ENCODE measurements at regions not wholly inside any gene's neighbourhood (a gene's known extent, or its start where the extent isn't known, plus 50 kb on each side); places are given as distances from the start of the nearest gene placed in this dataset.

- TF ChIP-seq, protein P1, sequence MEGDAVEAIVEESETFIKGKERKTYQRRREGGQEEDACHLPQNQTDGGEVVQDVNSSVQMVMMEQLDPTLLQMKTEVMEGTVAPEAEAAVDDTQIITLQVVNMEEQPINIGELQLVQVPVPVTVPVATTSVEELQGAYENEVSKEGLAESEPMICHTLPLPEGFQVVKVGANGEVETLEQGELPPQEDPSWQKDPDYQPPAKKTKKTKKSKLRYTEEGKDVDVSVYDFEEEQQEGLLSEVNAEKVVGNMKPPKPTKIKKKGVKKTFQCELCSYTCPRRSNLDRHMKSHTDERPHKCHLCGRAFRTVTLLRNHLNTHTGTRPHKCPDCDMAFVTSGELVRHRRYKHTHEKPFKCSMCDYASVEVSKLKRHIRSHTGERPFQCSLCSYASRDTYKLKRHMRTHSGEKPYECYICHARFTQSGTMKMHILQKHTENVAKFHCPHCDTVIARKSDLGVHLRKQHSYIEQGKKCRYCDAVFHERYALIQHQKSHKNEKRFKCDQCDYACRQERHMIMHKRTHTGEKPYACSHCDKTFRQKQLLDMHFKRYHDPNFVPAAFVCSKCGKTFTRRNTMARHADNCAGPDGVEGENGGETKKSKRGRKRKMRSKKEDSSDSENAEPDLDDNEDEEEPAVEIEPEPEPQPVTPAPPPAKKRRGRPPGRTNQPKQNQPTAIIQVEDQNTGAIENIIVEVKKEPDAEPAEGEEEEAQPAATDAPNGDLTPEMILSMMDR (IDR thresholded peaks at IDR 0.05; ENCODE audit: insufficient read depth, low read length): no peak
- no peak for TF ChIP-seq GABPA (IDR thresholded peaks at IDR 0.05; ENCODE audit: low read depth)
- TF ChIP-seq, protein P2, sequence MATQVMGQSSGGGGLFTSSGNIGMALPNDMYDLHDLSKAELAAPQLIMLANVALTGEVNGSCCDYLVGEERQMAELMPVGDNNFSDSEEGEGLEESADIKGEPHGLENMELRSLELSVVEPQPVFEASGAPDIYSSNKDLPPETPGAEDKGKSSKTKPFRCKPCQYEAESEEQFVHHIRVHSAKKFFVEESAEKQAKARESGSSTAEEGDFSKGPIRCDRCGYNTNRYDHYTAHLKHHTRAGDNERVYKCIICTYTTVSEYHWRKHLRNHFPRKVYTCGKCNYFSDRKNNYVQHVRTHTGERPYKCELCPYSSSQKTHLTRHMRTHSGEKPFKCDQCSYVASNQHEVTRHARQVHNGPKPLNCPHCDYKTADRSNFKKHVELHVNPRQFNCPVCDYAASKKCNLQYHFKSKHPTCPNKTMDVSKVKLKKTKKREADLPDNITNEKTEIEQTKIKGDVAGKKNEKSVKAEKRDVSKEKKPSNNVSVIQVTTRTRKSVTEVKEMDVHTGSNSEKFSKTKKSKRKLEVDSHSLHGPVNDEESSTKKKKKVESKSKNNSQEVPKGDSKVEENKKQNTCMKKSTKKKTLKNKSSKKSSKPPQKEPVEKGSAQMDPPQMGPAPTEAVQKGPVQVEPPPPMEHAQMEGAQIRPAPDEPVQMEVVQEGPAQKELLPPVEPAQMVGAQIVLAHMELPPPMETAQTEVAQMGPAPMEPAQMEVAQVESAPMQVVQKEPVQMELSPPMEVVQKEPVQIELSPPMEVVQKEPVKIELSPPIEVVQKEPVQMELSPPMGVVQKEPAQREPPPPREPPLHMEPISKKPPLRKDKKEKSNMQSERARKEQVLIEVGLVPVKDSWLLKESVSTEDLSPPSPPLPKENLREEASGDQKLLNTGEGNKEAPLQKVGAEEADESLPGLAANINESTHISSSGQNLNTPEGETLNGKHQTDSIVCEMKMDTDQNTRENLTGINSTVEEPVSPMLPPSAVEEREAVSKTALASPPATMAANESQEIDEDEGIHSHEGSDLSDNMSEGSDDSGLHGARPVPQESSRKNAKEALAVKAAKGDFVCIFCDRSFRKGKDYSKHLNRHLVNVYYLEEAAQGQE (IDR thresholded peaks at IDR 0.05; ENCODE audit: insufficient replicate concordance, low read depth): no peak
- no peak for TF ChIP-seq POLR2AphosphoS5 (IDR thresholded peaks at IDR 0.05; ENCODE audit: low read depth)
Observed at GRCh38 chr3:148460686-148461085, 237.0 kb upstream of the AGTR1 start.

Measured in HL-60 (cell line).